GM12878 (cell line): ENCODE measurements at regions not wholly inside any gene's neighbourhood (a gene's known extent, or its start where the extent isn't known, plus 50 kb on each side); places are given as distances from the start of the nearest gene placed in this dataset.

Source experiments
- BACH1 ChIP-seq: fragments of 450-650 bp; IDR thresholded peaks from 2 replicates; pipeline ENCODE4 v1.6.1; 2017; ENCODE audit warnings: mild to moderate bottlenecking, borderline replicate concordance
- BHLHE40 ChIP-seq, 2 experiments: fragments of 450-650 bp in 1 of 2; IDR thresholded peaks; 2 replicates each; pipeline ENCODE4 v1.6.1; 2011 to 2017; ENCODE audit warnings: low read depth in 2 of 2, borderline replicate concordance in 1 of 2, improper control_type of control experiment in 1 of 2, low read length in 1 of 2, mild to moderate bottlenecking in 1 of 2
- CBX3 ChIP-seq: fragments of 200-600 bp; sonication (generic); IDR thresholded peaks from 2 replicates; pipeline ENCODE4 v1.6.1; 2016; ENCODE audit warnings: low read depth, borderline replicate concordance
- CHD4 ChIP-seq: fragments of 200-600 bp; sonication (generic); IDR thresholded peaks from 2 replicates; pipeline ENCODE4 v1.6.1; 2016; ENCODE audit warnings: mild to moderate bottlenecking
- CREM ChIP-seq: IDR thresholded peaks from 2 replicates; pipeline ENCODE4 v1.6.1; 2014; ENCODE audit warnings: antibody characterized with exemption, low read depth
- EZH2 ChIP-seq: IDR thresholded peaks from 2 replicates; pipeline ENCODE4 v1.6.1; 2012; ENCODE audit warnings: low read depth, mild to moderate bottlenecking, control low read depth, inconsistent platforms, low read length, borderline replicate concordance; ENCODE audit not compliant: control insufficient read depth
- KAT2A ChIP-seq: conservative IDR thresholded peaks from 2 replicates; pipeline ENCODE4 v1.6.1; 2011; ENCODE audit warnings: low read depth, low read length; ENCODE audit not compliant: control insufficient read depth
- SMAD5 ChIP-seq: IDR thresholded peaks from 2 replicates; pipeline ENCODE4 v1.6.1; 2016; ENCODE audit warnings: antibody characterized with exemption, low read depth
- SPI1 ChIP-seq: IDR thresholded peaks from 2 replicates; pipeline ENCODE4 v1.6.1; 2011; ENCODE audit warnings: low read depth, mild to moderate bottlenecking, low read length, moderate library complexity, borderline replicate concordance; ENCODE audit not compliant: insufficient read depth
- SRF ChIP-seq, 2 experiments: IDR thresholded peaks; 2 replicates each; pipeline ENCODE4 v1.6.1; 2011; ENCODE audit warnings: low read depth in 2 of 2, low read length in 2 of 2, mild to moderate bottlenecking in 1 of 2, moderate library complexity in 1 of 2
- ZBTB33 ChIP-seq: fragments of 450-650 bp; IDR thresholded peaks from 2 replicates; pipeline ENCODE4 v1.6.1; 2017; ENCODE audit warnings: mild to moderate bottlenecking
- TF ChIP-seq, protein P1 (sequence below): fragments of 450-650 bp; formaldehyde crosslinking; IDR thresholded peaks from 2 replicates; pipeline ENCODE4 v1.4.0; 2020; ENCODE audit warnings: mild to moderate bottlenecking, moderate library complexity
- TF ChIP-seq, protein P2 (sequence below), 3 experiments: IDR thresholded peaks in 2 of 3; conservative IDR thresholded peaks in 1 of 3; 2 replicates each; pipeline ENCODE4 v1.5.1; 2011; ENCODE audit warnings: low read depth in 3 of 3, low read length in 3 of 3, mild to moderate bottlenecking in 3 of 3, control low read depth in 2 of 3, moderate library complexity in 2 of 3, inconsistent platforms in 1 of 3, mixed read lengths in 1 of 3; ENCODE audit not compliant: control insufficient read depth in 2 of 3, insufficient read depth in 1 of 3; ENCODE audit errors: extremely low read depth in 1 of 3

DNA sequence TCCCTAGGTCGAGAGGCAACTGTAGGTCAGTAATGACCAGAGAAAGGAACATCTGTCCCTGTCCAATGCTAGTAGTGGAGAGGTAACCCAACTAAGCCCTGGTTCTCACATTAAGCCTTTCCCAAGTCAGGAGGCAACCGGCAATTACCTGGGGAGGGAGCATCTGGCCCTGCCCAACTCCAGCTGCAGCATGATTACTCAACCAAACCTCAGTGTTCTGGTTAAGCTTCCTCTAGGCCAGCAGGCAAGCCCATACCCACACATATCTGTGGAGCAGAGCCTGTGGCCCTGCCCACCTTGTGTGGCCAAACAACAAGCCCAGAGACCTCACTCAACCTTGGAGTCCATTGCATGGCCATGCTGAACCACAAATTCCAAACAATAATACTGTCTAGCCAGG, 220.8 kb upstream of the SLC24A2 start:
- no peak for TF ChIP-seq SRF (IDR thresholded peaks at IDR 0.05; ENCODE audit: low read depth in 2 of 2, low read length in 2 of 2)
- TF ChIP-seq ZBTB33: no peak
- TF ChIP-seq, protein P1, sequence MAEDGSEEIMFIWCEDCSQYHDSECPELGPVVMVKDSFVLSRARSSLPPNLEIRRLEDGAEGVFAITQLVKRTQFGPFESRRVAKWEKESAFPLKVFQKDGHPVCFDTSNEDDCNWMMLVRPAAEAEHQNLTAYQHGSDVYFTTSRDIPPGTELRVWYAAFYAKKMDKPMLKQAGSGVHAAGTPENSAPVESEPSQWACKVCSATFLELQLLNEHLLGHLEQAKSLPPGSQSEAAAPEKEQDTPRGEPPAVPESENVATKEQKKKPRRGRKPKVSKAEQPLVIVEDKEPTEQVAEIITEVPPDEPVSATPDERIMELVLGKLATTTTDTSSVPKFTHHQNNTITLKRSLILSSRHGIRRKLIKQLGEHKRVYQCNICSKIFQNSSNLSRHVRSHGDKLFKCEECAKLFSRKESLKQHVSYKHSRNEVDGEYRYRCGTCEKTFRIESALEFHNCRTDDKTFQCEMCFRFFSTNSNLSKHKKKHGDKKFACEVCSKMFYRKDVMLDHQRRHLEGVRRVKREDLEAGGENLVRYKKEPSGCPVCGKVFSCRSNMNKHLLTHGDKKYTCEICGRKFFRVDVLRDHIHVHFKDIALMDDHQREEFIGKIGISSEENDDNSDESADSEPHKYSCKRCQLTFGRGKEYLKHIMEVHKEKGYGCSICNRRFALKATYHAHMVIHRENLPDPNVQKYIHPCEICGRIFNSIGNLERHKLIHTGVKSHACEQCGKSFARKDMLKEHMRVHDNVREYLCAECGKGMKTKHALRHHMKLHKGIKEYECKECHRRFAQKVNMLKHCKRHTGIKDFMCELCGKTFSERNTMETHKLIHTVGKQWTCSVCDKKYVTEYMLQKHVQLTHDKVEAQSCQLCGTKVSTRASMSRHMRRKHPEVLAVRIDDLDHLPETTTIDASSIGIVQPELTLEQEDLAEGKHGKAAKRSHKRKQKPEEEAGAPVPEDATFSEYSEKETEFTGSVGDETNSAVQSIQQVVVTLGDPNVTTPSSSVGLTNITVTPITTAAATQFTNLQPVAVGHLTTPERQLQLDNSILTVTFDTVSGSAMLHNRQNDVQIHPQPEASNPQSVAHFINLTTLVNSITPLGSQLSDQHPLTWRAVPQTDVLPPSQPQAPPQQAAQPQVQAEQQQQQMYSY (CRISPR knock-in tag): no peak
- TF ChIP-seq CREM: no peak
- TF ChIP-seq EZH2: no peak
- no peak for TF ChIP-seq BHLHE40 (IDR thresholded peaks at IDR 0.05; ENCODE audit: borderline replicate concordance in 1 of 2, low read depth in 2 of 2, low read length in 1 of 2)
- TF ChIP-seq, protein P2, sequence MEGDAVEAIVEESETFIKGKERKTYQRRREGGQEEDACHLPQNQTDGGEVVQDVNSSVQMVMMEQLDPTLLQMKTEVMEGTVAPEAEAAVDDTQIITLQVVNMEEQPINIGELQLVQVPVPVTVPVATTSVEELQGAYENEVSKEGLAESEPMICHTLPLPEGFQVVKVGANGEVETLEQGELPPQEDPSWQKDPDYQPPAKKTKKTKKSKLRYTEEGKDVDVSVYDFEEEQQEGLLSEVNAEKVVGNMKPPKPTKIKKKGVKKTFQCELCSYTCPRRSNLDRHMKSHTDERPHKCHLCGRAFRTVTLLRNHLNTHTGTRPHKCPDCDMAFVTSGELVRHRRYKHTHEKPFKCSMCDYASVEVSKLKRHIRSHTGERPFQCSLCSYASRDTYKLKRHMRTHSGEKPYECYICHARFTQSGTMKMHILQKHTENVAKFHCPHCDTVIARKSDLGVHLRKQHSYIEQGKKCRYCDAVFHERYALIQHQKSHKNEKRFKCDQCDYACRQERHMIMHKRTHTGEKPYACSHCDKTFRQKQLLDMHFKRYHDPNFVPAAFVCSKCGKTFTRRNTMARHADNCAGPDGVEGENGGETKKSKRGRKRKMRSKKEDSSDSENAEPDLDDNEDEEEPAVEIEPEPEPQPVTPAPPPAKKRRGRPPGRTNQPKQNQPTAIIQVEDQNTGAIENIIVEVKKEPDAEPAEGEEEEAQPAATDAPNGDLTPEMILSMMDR (IDR thresholded peaks at IDR 0.05 in 2 of 3, conservative IDR thresholded peaks at IDR 0.05 in 1 of 3; ENCODE audit: control insufficient read depth in 2 of 3, extremely low read depth in 1 of 3, insufficient read depth in 1 of 3, low read depth in 3 of 3, low read length in 3 of 3): no peak
- TF ChIP-seq CHD4: no peak
- no peak for TF ChIP-seq SPI1
- no peak for TF ChIP-seq CBX3
- no peak for TF ChIP-seq BACH1
- TF ChIP-seq KAT2A: no peak
- TF ChIP-seq SMAD5: no peak
